NOMO-1 (cell line): ENCODE measurements at regions not wholly inside any gene's neighbourhood (a gene's known extent, or its start where the extent isn't known, plus 50 kb on each side); places are given as distances from the start of the nearest gene placed in this dataset.
"Not testable (repeated sequence)": the region's sequence is repeated elsewhere in the genome, so short reads cannot be mapped to it uniquely, and the experiment has no call there.

ENCODE experiments used
- DNase-seq, 2 experiments: peaks; one replicate each; lab custom pipeline; 2025; ENCODE audit not compliant: unreplicated experiment in 2 of 2; lab: John Stamatoyannopoulos, UW

DNA sequence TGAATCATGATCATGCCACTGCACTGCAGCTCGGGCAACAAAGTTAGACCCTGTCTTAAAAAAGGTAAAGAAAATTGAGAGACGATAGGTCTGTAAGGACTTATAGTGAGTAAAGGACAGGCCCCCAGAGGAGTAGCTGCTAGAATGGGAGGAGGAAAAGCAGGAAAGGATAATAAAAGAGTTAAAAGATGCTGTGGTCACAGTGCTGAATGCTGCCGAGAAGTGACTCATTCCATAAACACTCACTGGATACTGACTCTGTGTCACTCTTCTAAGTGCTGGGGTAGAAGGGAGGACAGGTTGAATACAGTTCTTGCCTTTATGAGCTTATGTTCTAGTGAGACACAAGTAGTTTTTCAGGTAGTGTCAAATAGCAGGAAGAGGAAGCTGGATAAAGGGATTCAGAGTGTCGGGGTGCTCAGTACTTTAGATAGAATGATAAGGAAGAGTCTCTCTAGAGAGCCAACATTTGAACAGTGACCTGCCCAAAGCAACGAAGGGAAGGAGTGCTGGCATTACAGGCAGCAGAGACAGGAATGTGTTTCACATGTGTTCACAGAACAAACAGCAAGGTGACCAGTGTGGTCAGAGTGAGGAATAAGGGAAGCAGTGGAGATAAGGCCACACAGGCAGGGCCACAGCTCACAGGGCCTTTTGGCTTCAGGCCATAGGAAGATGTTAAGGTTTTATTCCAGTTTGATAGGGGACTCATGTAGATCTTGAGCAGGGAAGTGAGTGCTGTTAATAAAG is 1240.5 kb downstream of the UQCRFS1 start:
- no peak for DNase-seq

DNA sequence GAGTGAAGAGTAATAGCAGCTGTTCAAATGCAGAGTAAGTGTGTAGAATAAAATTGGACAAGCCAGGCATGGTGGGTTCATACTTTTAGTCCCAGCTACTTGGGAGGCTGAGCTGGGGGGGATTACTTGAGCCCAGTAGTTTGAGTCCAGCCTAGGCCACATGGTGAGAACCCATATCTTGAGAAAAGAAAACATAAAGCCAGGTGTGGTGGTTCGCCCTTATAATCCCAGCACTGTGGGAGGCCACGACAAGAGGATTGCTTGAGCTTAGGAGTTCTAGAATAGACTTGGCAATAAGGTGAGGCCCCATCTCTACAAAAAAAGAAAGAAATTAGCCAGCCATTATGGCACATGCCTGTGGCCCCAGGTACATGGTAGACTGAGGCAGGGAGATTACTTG is 1241.1 kb downstream of the UQCRFS1 start:
- no peak for DNase-seq

DNA sequence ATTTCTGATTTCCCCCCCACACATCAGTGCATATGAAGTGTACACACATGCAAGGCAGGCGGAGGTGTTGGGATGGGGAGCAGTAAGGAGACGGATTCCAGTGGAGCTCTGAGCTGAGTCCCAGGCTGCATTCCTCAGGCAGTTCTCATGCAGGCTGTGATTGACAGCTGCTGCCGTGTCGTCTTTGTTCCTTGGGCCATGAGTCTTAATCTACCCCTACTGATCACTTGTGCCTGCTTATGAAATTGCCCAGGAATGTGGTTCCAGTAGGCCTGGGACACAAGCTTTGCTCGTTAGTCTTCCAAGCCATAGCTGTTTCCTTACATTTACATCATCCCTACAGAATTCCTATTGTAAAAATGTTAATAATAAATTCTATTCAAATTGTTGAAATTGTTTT is 1241.9 kb downstream of the UQCRFS1 start:
- DNase-seq = no peak

DNA sequence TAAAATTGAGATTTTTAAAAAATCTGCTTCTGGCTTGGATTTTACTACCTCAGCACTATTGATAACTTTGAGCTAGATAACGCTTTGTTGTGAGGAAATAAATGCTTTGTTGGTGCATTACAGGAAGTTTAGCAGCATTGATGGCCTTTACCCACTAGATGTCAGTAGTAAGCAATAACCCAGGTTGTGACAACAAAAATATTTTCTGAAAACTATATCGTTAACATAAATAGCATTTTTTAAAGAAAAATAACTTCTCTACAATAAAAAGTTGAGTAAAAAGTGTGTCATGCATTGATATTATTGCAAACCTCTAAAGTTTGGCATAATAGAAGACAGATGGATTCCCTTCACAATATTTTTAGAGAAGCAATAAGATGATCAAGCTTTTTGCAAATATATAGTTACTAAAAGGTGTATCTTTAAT is 1246.5 kb downstream of the UQCRFS1 start:
- peak in 1 of 2 experiments; percentile 14 for DNase-seq

DNA sequence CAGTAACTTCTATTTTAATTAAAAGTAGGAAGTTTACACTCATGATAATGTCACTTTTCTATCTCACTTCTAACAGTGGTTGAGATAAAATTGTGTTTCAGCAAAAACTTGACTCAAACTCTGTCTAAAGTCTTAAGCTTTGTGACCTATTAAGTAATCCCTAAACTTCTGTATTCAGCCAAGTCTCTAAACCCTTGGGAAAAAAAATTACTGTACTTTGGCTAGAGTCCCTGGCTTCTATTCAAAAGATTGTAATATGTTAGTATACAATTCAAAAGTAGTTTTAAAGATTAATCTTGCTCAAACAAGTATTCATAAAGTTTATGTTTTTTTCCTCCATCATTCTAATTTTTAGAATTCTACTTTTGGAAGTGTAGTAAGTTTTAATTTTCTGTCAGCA is 1248.8 kb downstream of the UQCRFS1 start:
- no peak for DNase-seq

DNA sequence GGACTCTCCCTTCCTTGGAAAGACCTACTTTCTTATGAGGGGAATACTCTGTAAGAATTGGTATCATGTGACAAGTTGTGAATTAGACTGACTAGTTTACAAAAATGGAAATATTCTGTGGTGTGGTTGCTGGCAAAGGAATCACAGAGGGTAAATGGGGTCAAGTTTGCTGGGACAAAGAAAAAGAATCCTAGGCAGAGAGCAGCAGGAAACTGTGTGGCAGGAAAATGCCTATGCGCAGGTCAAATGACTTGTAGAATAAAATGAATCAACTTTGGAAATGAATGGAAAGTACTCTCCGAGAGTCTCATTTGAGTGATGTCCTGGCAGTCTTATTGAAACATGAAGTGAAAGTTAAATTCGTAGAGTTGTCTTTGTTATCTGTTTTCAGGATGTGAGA is 1250.7 kb downstream of the UQCRFS1 start:
- DNase-seq = no peak

DNA sequence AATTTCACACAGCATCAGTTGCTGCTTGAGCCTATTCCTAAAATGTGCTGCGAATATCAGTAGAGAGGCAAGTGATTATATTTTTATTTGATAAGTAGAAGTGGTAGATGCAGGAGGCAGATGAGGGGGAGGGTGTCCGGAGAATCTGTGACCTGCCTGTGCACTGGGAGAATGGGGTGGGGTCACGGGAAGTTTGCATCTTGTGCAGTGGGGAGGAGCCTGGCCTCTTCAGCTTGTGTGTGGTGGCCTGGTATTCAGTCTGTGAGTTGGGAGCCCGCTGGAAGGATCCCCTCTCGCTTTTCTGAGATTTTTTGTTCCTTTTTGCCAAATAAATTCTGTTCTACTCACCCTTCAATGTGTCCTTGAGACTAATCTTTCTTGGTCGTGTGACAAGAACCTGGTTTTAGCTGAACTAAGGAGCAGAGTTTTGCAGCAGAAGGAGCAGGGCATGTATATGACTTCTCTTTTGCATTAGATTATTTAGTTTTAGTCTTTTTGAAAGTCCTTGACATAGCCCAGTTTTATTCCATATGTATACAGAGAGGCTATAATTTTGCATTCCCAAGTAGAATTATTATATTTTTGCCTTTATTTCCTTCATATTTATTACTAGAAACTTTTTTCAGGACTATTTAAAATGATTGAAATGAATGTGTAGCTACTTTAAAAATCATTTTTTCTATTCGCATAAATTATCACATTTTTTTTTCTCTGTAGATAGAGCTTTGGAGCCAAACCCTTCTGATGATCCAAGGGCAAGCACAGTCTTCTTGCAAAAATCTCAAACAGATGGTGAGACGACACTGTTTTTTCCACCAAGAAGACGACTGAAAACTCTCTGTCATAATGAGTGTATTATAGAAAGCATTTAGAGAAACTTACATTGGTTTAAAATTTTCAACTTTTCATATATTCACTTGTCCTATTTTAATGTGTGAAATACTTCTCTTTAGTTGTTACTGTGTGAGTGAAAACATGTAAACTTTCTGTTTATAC is 1257.2 kb downstream of the UQCRFS1 start:
- no peak for DNase-seq

DNA sequence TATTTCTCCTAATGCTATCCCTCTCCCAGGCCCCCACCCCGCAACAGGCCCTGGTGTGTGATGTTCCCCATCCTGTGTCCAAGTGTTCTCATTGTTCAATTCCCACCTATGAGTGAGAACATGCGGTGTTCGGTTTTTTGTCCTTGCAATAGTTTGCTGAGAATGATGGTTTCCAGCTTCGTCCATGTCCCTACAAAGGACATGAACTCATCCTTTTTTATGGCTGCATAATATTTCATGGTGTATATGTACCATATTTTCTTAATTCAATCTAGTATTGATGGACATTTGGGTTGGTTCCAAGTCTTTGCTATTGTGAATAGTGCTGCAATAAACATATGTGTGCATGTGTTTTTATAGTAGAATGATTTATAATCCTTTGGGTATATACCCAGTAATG is 1270.3 kb downstream of the UQCRFS1 start:
- DNase-seq = not testable (repeated sequence)

DNA sequence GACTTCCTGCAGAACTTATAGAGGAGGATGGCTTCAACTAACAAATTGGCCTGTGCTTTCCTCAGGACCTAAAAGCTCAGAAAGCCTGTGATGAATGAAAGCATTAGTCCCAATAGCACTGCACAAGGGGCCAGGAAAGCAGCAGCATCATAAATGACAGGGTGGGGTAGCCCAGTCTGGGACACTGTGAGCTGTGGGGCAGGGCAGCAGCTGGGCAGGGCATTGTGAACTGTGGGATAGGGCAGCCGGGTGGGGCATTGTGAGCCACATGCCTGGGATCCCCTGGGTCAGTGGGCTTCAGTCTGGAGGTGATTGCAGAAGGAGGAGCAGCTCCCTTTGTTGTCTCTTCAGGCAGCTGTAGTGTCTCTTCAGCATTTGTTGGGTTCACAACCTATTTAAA is 1276.8 kb downstream of the UQCRFS1 start:
- DNase-seq = no peak

DNA sequence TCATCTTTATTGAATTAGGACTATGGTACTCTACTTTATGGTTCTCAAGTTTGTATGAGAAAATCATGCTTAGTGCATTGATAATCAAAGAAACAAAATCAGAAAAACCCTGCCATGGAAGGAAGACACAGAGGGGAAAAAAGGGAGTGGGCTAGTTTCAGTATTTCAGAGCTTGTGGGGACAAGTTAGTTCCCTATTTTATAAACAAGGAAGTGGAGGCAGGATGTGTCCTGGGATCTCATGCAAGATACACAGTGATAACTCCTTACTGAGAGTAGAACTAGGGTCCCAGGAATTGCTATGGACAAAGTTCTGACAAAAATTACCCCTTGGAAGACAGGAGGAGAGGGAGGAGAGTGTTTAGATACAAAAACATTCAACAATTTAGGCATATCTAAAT is 1277.3 kb downstream of the UQCRFS1 start:
- no peak for DNase-seq

DNA sequence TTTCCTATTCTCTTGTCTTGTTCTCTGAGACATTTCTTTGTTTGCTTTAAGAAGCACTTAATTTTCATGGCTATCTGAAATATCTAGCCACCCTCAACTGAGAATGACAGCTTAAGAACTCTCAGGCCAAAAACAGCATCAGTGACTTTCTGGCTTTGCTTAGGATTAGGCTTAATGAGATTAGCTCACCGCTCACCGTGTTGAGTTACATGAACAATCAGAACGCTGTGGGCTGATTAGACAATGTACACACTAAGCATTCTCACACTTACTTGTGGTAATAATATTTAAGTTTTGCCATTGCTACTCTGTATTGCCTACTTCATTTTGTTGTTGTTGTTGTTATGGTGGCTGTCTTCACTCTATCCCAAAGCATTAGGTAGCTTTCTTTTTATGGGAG is 1283.6 kb downstream of the UQCRFS1 start:
- no peak for DNase-seq

DNA sequence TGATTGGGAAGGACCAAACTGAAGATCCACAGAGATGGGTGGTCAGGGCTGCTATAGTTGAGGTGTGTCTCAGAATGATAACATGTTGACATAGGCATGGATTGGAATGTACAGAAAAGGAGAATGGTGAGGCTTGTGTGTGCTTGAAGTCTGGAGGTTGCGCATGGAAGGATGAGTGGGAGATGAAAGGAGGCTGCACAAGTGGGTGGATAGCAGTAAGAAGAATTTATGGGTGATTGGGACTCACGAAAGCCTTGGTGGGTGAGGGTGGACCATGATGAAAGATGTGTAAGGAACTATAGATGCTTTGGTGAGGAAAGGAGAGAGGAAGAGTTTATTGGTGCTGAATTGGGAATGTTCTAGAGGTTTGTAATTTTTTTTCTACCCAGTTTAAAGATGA is 1287.7 kb downstream of the UQCRFS1 start:
- no peak for DNase-seq

DNA sequence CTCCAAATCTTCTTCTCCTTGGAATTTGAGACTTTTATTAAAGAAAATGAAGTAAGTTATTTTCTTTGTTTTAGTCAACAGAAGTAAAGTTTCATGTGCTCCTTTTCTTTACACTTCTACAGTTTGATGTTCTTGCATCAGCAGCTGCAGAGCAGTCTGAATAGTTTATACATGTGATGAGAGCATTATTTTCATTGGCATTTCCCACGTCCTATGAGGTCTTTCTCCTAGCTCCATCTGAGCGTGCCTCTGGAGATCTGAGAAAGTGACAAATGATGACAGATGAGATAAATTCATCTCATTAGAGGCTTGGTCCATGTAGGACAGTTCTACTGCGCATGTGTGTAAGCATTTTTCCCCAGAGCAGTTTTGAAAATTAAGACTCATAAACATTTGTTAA is 1290.0 kb downstream of the UQCRFS1 start:
- DNase-seq = no peak

DNA sequence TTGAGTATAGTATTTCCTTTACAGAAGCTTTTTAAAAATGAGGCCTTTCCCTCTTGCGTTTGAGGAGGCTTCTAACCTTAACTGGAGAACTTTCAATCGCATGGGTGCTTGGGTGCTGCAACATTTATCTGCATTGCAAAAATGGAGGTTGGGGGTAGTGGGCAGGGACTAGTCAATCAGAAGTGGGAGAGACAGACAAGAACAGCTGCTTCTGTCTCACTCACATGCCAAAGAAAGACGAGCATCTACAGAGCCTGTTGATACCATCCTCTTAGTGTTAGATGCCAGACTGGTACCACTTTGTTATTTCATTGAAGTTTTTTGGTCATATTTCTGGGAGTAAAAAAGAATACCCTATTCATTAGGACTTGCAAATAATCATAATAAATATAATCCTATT is 1292.2 kb downstream of the UQCRFS1 start:
- DNase-seq = no peak

DNA sequence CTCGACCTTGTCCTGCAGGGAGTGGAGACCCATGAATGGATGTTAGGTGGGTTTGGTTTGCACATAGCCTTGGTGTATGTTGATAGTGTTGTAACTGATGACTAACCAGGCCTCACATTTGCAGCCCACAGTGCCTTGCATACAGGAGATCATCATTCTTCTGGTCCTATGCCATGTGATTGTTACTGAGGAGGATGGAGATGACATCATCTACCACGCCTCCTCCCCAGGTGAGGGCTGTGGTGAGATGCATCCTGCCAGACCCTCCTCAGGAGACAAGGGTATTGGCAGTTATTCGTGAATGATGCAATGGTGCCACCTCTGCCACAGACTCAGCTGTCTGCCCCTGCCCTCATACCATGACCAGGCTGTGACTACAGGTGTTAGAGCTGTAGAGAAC is 1294.1 kb downstream of the UQCRFS1 start:
- no peak for DNase-seq

DNA sequence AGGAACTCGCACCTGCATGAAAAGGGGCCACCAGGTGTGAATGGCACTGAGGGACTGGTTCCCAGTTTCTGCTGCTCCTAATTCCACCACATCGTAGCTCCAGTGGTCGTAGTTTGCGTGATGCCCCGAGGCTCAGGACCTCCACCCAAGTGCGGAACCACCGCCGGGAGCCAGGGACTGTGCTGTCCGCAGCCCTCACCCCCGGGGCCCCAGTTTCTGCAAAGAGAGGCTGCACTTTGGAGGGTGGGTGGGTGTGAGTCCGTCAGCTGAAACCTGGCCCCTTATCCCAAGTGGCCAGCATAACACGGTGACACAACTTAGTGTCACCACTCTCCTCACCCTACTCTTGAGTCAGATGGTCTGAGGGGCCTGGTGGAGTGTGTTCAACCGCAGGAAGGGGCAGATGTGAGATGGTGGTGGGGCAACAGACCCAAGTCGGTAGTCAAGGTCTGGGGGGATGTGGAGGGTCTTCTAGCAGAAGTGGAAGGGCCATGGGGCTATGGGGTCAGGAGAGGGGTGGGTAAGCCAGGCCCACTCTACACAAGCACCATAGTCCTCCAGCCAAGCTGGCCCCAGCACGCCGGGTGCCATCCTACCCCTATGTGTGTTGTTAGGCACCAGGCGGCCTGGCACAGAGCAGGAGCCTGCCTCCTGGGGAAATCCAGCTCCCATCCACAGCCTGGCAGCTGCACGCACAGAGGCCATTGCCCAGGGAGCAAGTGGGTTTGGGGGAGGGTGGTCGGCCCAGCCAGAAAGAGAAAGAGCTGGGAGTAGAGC is 1301.6 kb downstream of the UQCRFS1 start:
- DNase-seq = no peak

DNA sequence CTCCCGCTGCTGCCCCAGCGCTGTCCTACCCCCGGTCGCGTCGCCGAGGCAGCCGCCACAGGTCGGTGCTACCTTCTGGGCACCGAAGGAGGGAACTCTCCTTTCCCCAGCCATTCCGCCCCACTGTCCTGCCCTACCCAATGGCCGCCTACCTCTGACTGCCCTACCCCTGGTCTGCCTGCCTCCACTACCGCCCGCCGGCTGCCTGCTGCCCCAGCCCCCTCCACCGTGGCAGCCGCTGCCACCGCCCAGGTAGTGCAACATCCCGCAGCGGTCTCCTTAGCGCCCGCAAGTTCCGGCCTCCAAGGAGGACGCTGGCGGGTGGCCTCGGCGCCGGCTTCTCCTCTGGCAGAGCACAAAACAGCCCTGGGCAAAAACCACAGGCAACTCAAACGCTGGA is 1303.1 kb downstream of the UQCRFS1 start:
- DNase-seq = no peak

DNA sequence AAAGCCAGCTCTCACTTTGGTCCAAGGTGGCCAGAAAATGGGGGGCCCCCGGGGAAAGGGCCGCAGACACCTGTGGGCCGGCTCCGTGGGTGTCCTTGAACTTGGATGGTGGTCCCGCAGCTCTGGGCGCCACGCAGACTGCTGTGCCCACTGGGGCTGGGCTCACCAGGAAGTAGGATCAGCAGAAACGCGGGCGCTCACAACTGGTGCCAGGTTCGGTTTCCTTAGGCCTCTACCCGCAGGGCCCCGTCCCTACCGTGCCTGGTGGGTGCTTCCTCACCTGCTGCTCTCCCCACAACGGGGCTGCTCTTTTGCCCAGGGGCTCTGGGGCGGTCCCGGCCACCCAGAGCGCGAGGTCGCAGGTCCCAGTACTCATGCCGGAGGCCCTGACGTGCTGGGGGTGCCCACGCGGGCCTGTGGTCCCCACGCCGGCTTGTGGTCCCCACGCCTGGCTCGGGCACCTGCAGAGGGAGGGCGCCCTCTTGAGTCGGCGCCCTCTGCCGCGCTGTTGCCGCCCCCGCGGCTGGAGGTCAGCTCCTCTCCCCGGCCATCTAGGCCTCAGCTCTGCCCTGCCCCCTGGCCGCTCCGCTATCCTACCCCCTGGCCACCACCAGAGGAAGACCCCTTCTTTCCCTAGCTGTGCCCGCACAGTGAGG is 1303.6 kb downstream of the UQCRFS1 start:
- no peak for DNase-seq

DNA sequence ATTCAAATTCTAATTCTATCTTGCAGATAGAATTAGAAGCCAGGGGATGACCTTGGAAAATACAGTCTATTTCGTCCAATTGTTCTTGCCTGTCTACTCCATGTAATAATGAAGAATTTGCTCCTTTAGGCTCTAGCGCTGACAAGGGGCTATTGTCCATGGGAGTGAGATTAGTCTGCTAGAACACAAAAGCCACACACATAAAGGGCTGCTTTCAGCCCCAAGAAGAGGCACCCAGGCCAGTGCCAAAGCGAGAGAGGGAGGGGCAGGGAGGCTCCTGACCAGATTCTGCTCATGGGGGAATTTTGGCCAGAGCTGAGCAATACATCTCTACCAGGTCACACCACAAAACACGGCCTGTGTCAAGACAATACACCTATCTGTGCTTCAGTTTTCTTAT is 1306.9 kb downstream of the UQCRFS1 start:
- no peak for DNase-seq

DNA sequence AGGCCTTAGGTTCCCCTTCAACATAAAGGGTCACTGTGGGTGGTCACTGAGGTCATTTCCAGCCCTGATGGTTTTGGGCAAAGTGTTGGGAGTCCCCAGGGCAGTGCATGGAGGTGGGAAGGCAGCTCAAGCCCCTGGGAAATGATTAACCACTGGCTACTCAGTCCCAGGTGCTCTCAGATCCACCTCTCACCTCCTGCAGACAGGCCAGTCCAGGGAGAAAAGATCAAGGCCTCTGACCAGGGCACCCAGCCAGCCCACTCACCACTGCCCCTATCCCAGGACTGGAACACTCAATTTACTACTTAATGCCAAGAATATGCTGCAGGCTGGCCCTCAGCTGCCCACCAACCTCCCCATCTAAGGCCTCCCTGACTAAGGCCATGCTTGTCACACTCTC is 1307.9 kb downstream of the UQCRFS1 start:
- no peak for DNase-seq

DNA sequence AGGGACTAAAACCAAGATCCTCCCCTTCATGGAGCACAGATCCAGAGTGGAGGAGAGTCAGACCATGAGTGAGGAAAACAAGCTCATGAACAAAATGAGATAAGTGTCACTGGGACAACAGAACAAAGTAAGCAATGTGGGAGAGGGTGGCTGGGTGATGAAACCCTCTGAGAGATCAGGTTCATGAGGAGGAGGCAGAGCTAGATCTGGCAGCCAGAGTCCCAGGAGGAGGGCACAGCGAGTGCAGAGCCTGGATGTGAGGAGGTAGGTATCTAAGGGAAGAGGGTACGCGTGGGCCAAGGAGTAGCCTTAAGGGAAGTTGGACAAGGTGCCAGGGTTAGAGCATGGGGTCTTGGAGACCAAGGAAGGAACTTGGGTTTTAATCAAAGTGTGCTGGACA is 1311.9 kb downstream of the UQCRFS1 start:
- DNase-seq = no peak
